OCI-LY3 (cell line): ENCODE measurements at regions not wholly inside any gene's neighbourhood (a gene's known extent, or its start where the extent isn't known, plus 50 kb on each side); places are given as distances from the start of the nearest gene placed in this dataset.

Source experiments
- H2AFZ ChIP-seq: fragments of 200-600, 300-600 bp; shearing (Covaris generic); 2 replicates; pipeline ENCODE4 v1.6.0; 2014; ENCODE audit warnings: antibody characterized with exemption, low read depth, low read length
- H3K27ac ChIP-seq: fragments of 200-600, 300-600 bp; sonication (generic); 2 replicates; pipeline ENCODE4 v1.5.1; 2014; ENCODE audit warnings: mild to moderate bottlenecking, low read length, moderate library complexity, mixed read lengths
- H3K27me3 ChIP-seq: fragments of 200-600, 300-600 bp; sonication (generic); 2 replicates; pipeline ENCODE4 v1.6.1; 2014; ENCODE audit warnings: low read depth, low read length, mixed read lengths
- H3K36me3 ChIP-seq: fragments of 200-600, 300-600 bp; sonication (generic); replicated peaks from 2 replicates; pipeline ENCODE3; 2014; ENCODE audit warnings: low read depth, low read length, mixed read lengths
- H3K4me1 ChIP-seq: fragments of 300-600, 200-600 bp; sonication (generic); 2 replicates; pipeline ENCODE4 v1.6.1; 2014; ENCODE audit warnings: low read length, mixed read lengths
- H3K4me2 ChIP-seq: fragments of 200-600, 300-600 bp; sonication (generic); 2 replicates; pipeline ENCODE4 v1.6.1; 2014; ENCODE audit warnings: low read length, mixed read lengths
- H3K4me3 ChIP-seq: fragments of 300-600, 200-600 bp; sonication (generic); 2 replicates; pipeline ENCODE4 v1.5.1; 2014; ENCODE audit warnings: antibody characterized with exemption, mild to moderate bottlenecking, low read length, moderate library complexity
- H3K79me2 ChIP-seq: fragments of 300-600, 200-600 bp; shearing (Covaris generic); 2 replicates; pipeline ENCODE4 v1.6.1; 2014; ENCODE audit warnings: mild to moderate bottlenecking, low read length, mixed read lengths
- H3K9ac ChIP-seq: fragments of 300-600, 200-600 bp; shearing (Covaris generic); 2 replicates; pipeline ENCODE4 v1.6.0; 2014; ENCODE audit warnings: mild to moderate bottlenecking, low read length, moderate library complexity
- H3K9me3 ChIP-seq: fragments of 200-600, 300-600 bp; shearing (Covaris generic); 2 replicates; pipeline ENCODE4 v1.6.1; 2014; ENCODE audit warnings: low read length, mixed read lengths; ENCODE audit not compliant: insufficient read depth
- H4K20me1 ChIP-seq: fragments of 200-600, 300-600 bp; sonication (generic); 2 replicates; pipeline ENCODE4 v1.6.1; 2016; ENCODE audit warnings: low read length, mixed read lengths; ENCODE audit not compliant: insufficient read depth
- EZH2phosphoT487 ChIP-seq: fragments of 200-600 bp; shearing (Covaris generic); IDR thresholded peaks from 2 replicates; pipeline ENCODE4 v1.6.1; 2018; ENCODE audit warnings: antibody characterized with exemption, mixed run types, low read depth
- TF ChIP-seq, protein P1 (sequence below): fragments of 200-600, 300-600 bp; sonication (generic); IDR thresholded peaks from 2 replicates; pipeline ENCODE4 v1.5.1; 2014; ENCODE audit warnings: antibody characterized with exemption, low read length, low read depth

- TF ChIP-seq, protein P1, sequence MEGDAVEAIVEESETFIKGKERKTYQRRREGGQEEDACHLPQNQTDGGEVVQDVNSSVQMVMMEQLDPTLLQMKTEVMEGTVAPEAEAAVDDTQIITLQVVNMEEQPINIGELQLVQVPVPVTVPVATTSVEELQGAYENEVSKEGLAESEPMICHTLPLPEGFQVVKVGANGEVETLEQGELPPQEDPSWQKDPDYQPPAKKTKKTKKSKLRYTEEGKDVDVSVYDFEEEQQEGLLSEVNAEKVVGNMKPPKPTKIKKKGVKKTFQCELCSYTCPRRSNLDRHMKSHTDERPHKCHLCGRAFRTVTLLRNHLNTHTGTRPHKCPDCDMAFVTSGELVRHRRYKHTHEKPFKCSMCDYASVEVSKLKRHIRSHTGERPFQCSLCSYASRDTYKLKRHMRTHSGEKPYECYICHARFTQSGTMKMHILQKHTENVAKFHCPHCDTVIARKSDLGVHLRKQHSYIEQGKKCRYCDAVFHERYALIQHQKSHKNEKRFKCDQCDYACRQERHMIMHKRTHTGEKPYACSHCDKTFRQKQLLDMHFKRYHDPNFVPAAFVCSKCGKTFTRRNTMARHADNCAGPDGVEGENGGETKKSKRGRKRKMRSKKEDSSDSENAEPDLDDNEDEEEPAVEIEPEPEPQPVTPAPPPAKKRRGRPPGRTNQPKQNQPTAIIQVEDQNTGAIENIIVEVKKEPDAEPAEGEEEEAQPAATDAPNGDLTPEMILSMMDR, result no peak
- TF ChIP-seq EZH2phosphoT487, result no peak
- Histone ChIP-seq H2AFZ (no peak overlapping the region), H3K4me2 (no peak overlapping the region), H3K27me3 (no peaks in the 10 kb centered on the region), H3K4me3 (no peak overlapping the region), H3K79me2 (no peaks in the 10 kb centered on the region), H3K36me3 (no peaks in the 10 kb centered on the region), H4K20me1 (no peaks in the 10 kb centered on the region), H3K9me3 (no peaks in the 10 kb centered on the region), H3K27ac (no peak overlapping the region), H3K9ac (no peak overlapping the region), H3K4me1 (peaks cover 31% of the 10 kb centered on the region)
Measured at GRCh38 chr2:57882895-57883515, 163.6 kb upstream of the VRK2 start.

DNA sequence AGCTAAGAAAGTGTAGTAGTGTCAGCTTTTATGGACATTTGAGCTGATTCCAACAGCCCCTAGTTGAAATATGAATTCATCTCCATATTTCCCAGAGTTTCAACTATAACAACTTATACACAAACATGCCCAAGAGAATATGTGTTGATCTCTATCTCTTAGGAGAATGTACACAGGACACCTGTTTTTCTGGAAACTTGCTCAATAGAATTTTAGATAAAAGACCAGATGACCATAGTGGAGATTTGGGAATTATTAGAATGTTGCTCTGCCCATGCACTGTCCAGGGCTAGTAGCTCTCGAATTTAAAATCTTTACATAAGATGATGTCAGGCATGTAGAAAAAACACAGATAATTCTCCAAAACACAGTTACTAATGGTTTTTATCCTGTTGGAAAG, 162.3 kb upstream of the VRK2 start:
- Histone ChIP-seq H3K9me3 (no peaks in the 10 kb centered on the region), H3K27ac (no peak overlapping the region), H3K36me3 (no peaks in the 10 kb centered on the region), H4K20me1 (no peaks in the 10 kb centered on the region), H2AFZ (no peak overlapping the region), H3K4me2 (no peak overlapping the region), H3K9ac (no peak overlapping the region), H3K4me3 (no peak overlapping the region), H3K27me3 (no peaks in the 10 kb centered on the region), H3K79me2 (no peaks in the 10 kb centered on the region), H3K4me1 (peaks cover 37% of the 10 kb centered on the region)
- no peak for TF ChIP-seq EZH2phosphoT487
- TF ChIP-seq, protein P1, result no peak

DNA sequence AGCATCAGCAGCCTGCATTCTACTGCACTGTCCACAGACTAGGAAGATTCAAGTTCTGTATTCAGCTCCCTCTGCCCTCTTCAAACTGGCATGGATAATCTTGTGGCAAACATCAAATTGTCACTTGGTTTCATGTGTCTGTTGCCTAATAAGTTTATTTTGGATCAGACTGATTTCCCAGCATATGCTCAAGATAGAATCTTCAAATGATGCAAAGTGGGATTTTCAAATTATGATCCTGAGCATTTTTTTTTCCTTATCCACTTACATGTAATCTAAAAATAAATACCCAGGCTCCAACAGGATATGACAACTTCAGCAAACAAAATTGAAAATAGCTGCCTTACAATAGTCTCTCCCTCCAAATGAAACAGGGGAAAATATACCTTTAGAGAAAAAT, 160.9 kb upstream of the VRK2 start:
- TF ChIP-seq, protein P1, result no peak
- TF ChIP-seq EZH2phosphoT487, result no peak
- H3K4me1 ChIP-seq, result peaks cover 47% of the 10 kb centered on the region
- H3K36me3 ChIP-seq, result no peaks in the 10 kb centered on the region
- no peaks in the 10 kb centered on the region for H3K9me3 ChIP-seq
- no peaks in the 10 kb centered on the region for H3K27me3 ChIP-seq
- peak overlapping the region; percentile 51; the same call in 1 of the 2 replicates for H2AFZ ChIP-seq
- 0 out of 2 replicates have a peak overlapping the region, but pooled peaks have one; percentile 22 for H3K4me3 ChIP-seq
- H4K20me1 ChIP-seq, result no peaks in the 10 kb centered on the region
- H3K9ac ChIP-seq, result no peak overlapping the region
- no peak overlapping the region for H3K27ac ChIP-seq
- H3K79me2 ChIP-seq, result no peaks in the 10 kb centered on the region
- peak overlapping the region; percentile 45 for H3K4me2 ChIP-seq

DNA sequence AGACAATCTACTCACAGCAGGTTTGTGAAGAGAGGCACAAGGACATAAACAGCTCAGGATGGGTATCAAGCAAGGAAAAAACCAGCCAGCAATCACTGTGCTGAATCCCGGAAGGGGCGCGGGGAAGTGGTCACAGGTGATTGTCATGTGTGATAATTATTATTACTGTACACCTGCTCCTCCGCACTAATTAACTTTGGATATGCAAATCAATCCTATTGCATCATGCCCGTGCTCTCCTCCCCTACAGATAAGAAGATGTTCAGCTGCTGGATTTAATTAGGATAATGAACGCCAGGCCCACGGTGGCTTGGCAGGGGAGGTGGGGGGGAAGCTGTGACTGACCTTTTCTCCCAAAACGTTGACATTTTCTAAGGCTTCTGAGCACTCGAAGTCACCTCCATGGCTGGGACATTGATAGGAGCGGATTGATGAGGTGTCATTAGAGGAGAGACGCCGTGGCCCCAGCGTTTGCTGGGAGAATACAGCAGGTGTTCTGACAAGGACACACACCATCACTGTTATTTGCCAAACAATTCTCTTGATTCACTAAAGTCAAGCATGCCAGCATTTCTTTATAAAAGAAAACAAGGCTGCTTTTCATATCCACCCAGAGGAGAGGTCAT, 160.3 kb upstream of the VRK2 start:
- TF ChIP-seq EZH2phosphoT487, result no peak
- TF ChIP-seq, protein P1, result no peak
- no peaks in the 10 kb centered on the region for H4K20me1 ChIP-seq
- H3K27me3 ChIP-seq, result no peaks in the 10 kb centered on the region
- peak overlapping the region; percentile 45 for H3K4me2 ChIP-seq
- peak overlapping the region; percentile 51; the same call in 1 of the 2 replicates for H2AFZ ChIP-seq
- no peaks in the 10 kb centered on the region for H3K9me3 ChIP-seq
- peaks cover 53% of the 10 kb centered on the region for H3K4me1 ChIP-seq
- H3K36me3 ChIP-seq, result no peaks in the 10 kb centered on the region
- H3K79me2 ChIP-seq, result no peaks in the 10 kb centered on the region
- H3K9ac ChIP-seq, result no peak overlapping the region
- H3K4me3 ChIP-seq, result 0 out of 2 replicates have a peak overlapping the region, but pooled peaks have one; percentile 22
- no peak overlapping the region for H3K27ac ChIP-seq
